ENCODE measurements at regions not wholly inside any gene's neighbourhood (a gene's known extent, or its start where the extent isn't known, plus 50 kb on each side); places are given as distances from the start of the nearest gene placed in this dataset.

- H3K27ac ChIP-seq, result no peak overlapping the region
- intact Hi-C loops (cut with DNase I), result no loop called here
- TF ChIP-seq POLR2A (IDR thresholded peaks at IDR 0.05), result no peak
- TF ChIP-seq CTCF (IDR thresholded peaks at IDR 0.05), result no peak
- no peak for DNase-seq
- 72 to 88% methylated on average over 8 of the region's 8 CpGs for whole genome bisulfite sequencing, 2 donors
- H3K27me3 ChIP-seq, result peaks cover 0 to 37% (median 0%) of the 10 kb centered on the region in 4 donors
- H3K4me1 ChIP-seq, result no peaks in the 10 kb centered on the region
- no peaks in the 10 kb centered on the region for H3K9me3 ChIP-seq
- no peaks in the 10 kb centered on the region for H3K36me3 ChIP-seq
- no peak overlapping the region for H3K4me3 ChIP-seq
These were observed 266.4 kb upstream of the RPL38 start for GRCh38 chr17:73936908-73937627.

- Histone ChIP-seq H3K27me3 (peaks cover 0 to 53% (median 0%) of the 10 kb centered on the region in 4 donors), H3K9me3 (no peaks in the 10 kb centered on the region), H3K27ac (no peak overlapping the region), H3K36me3 (no peaks in the 10 kb centered on the region), H3K4me3 (no peak overlapping the region), H3K4me1 (no peaks in the 10 kb centered on the region)
- TF ChIP-seq CTCF (IDR thresholded peaks at IDR 0.05) (no peak), POLR2A (IDR thresholded peaks at IDR 0.05) (no peak)
- no peak for DNase-seq
- intact Hi-C loops (cut with DNase I), result no loop called here
- 72 to 83% methylated on average over 2 of the region's 2 CpGs for WGBS, 2 donors
These were observed 264.8 kb upstream of the RPL38 start for GRCh38 chr17:73938706-73939105.

DNA sequence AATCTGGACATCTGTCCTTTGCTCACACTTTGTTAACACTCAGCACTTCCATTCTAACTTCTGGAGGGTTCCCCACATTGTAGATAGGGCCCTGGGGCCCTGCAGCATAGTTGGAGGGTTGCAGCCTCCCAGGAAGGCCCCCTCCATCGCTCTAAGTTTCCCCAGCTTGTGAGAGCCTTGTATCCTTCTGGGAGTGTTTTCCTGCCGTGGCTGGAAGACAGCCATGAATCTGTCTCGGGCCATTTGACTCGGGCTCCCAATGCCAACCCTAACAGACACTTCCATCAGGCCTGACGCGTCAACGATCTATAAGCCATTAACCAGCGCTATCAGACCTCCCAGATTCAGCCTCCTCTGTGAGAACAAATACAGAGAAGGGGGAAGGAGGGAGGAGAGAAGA, 263.7 kb upstream of the RPL38 start:
- peaks cover 0 to 64% (median 0%) of the 10 kb centered on the region in 4 donors for H3K27me3 ChIP-seq
- WGBS, 2 donors, result 60 to 63% methylated on average over 5 of the region's 8 CpGs
- H3K36me3 ChIP-seq, result no peaks in the 10 kb centered on the region

DNA sequence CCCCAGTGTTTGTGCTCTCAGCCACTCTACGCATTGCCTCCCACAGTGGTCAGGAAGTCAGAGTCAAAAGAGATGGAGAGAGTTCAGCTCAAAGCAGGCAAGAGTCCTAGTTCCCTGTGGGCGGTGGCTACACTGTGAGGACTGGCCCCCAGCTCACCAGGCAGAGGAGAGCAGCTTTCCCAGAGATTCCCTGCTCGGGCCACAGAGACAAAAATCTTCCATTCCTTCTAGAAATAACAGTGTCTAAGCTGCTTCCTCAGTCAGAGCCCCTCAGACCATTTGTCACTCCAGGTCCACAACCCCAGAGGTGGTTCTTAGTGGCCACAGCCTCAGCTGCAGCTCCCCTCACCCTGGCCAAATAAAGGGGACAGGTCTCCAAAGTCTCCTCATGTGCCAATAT, 263.0 kb upstream of the RPL38 start:
- peaks cover 0 to 68% (median 0%) of the 10 kb centered on the region in 4 donors for H3K27me3 ChIP-seq
- no peaks in the 10 kb centered on the region for H3K4me1 ChIP-seq
- H3K36me3 ChIP-seq, result no peaks in the 10 kb centered on the region
- H3K27ac ChIP-seq, result no peak overlapping the region
- no peak overlapping the region for H3K4me3 ChIP-seq
- 60 to 80% methylated on average over 1 to 3 of the region's 3 CpGs for WGBS, 2 donors
- DNase-seq, result no peak
- intact Hi-C loops (cut with DNase I), result no loop called here
- TF ChIP-seq POLR2A (IDR thresholded peaks at IDR 0.05) (no peak), CTCF (IDR thresholded peaks at IDR 0.05) (no peak)
- H3K9me3 ChIP-seq, result no peaks in the 10 kb centered on the region

More for the DNA sequence above, 263.7 kb upstream of the RPL38 start:
- intact Hi-C loops (cut with DNase I), result no loop called here
- H3K4me1 ChIP-seq, result no peaks in the 10 kb centered on the region
- no peak overlapping the region for H3K4me3 ChIP-seq
- DNase-seq, result no peak
- TF ChIP-seq CTCF (IDR thresholded peaks at IDR 0.05) (no peak), POLR2A (IDR thresholded peaks at IDR 0.05) (no peak)
- no peak overlapping the region for H3K27ac ChIP-seq
- no peaks in the 10 kb centered on the region for H3K9me3 ChIP-seq

DNA sequence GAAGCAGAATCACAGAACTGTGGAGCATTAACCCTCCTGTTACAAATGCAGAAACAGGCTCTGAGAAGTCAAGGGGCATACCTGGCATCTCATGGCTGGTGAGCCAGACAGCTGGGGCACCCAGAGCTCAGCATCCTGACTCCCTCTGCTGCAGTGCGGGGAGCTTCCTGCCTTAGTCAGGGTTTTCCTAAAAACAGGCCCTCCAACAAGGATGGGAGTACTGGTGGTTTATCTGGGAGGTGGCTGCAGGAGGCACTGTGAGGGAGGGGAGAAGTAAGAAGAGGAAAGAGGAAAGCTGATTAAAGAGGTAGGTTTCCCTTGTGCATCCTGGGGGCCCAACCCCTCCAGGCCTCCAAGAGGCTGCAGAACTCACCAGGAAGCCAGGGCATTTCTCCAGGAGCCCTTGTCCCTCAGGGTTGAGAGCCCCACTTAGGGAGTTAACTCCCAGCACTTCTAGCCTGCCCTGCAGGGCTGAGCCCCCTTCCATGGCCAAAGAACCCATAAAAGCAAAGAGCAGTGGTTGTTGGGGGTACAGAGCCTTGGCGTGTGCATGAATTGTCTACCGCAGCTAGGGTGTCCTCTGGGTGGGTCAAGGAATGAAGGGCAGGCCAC, 261.5 kb upstream of the RPL38 start:
- 89 to 92% methylated on average over 2 of the region's 3 CpGs for WGBS, 2 donors
- no peak overlapping the region for H3K4me3 ChIP-seq
- peaks cover 0 to 76% (median 0%) of the 10 kb centered on the region in 4 donors for H3K27me3 ChIP-seq
- no peak for TF ChIP-seq CTCF (IDR thresholded peaks at IDR 0.05)
- no peak for TF ChIP-seq POLR2A (IDR thresholded peaks at IDR 0.05)
- no peaks in the 10 kb centered on the region for H3K9me3 ChIP-seq
- intact Hi-C loops (cut with DNase I), result no loop called here
- no peak overlapping the region for H3K27ac ChIP-seq
- H3K4me1 ChIP-seq, result no peaks in the 10 kb centered on the region
- no peak for DNase-seq
- no peaks in the 10 kb centered on the region for H3K36me3 ChIP-seq

All from esophagus squamous epithelium (tissue), 5 donors.